ENCODE measurements at regions not wholly inside any gene's neighbourhood (a gene's known extent, or its start where the extent isn't known, plus 50 kb on each side); places are given as distances from the start of the nearest gene placed in this dataset.

DNA sequence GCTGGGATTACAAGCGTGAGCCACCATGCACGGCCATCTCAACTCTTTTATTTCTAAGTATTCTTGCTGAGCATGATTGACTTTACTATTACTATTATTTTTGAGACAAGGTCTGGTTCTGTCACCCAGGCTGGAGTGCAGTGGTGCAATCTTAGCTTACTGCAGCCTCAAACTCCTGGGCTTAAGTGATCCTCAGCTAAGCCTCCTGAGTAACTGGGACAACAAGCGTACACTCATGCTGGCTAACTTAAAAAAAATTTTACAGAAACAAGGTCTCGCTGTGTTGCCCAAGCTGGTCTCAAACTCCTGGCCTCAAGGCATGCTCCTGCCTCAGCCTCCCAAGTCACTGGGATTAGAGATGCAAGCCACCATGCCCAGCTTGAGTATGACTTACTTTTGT lies 443.7 kb downstream of the ARHGEF28 start:
- H3K4me1 ChIP-seq (ENCODE audit: insufficient read depth) = no peaks in the 10 kb centered on the region
- no peaks in the 10 kb centered on the region for H3K27me3 Mint-ChIP-seq (ENCODE audit: insufficient read depth, low read depth, poor library complexity)

More for the DNA sequence above, 443.7 kb downstream of the ARHGEF28 start:
- H3K36me3 ChIP-seq (ENCODE audit: insufficient read depth) = no peaks in the 10 kb centered on the region
- no peak overlapping the region for H3K4me3 ChIP-seq
- Mint-ChIP-seq H3K9me3 (no peaks in the 10 kb centered on the region), H3K4me1 (peaks cover 6% of the 10 kb centered on the region; the same call in 1 of the 3 replicates), H3K27ac (no peak overlapping the region), H3K36me3 (ENCODE audit: low read depth) (no peaks in the 10 kb centered on the region), H3K4me3 (no peak overlapping the region)
- H3K27me3 ChIP-seq (ENCODE audit: insufficient read depth) = no peaks in the 10 kb centered on the region
- no peaks in the 10 kb centered on the region for H4K20me1 ChIP-seq (replicated peaks; ENCODE audit: insufficient read depth)
- H2AFZ ChIP-seq = no peak overlapping the region
- H3F3A ChIP-seq (replicated peaks; ENCODE audit: low read depth) = no peaks in the 10 kb centered on the region
- H3K79me2 ChIP-seq (replicated peaks; ENCODE audit: insufficient read depth) = no peaks in the 10 kb centered on the region
- ATAC-seq (no peak), DNase-seq (ENCODE audit: low spot score) (no peak)
- H3K4me2 ChIP-seq = no peak overlapping the region
- no peaks in the 10 kb centered on the region for H3K9me2 ChIP-seq (ENCODE audit: insufficient read depth)
- no peak for TF ChIP-seq POLR2AphosphoS5 (IDR thresholded peaks at IDR 0.05; ENCODE audit: low read depth)
- TF ChIP-seq STAT1 (IDR thresholded peaks at IDR 0.05; ENCODE audit: unreplicated experiment) = no peak
- no peak for TF ChIP-seq EZH2phosphoT487 (IDR thresholded peaks at IDR 0.05; ENCODE audit: unreplicated experiment)
- TF ChIP-seq NANOG (IDR thresholded peaks at IDR 0.05; ENCODE audit: borderline replicate concordance) = no peak
- TF ChIP-seq JUNB (IDR thresholded peaks at IDR 0.05; ENCODE audit: unreplicated experiment) = no peak
- no peak for TF ChIP-seq REST (IDR thresholded peaks at IDR 0.05; ENCODE audit: unreplicated experiment)
- TF ChIP-seq, protein P1, sequence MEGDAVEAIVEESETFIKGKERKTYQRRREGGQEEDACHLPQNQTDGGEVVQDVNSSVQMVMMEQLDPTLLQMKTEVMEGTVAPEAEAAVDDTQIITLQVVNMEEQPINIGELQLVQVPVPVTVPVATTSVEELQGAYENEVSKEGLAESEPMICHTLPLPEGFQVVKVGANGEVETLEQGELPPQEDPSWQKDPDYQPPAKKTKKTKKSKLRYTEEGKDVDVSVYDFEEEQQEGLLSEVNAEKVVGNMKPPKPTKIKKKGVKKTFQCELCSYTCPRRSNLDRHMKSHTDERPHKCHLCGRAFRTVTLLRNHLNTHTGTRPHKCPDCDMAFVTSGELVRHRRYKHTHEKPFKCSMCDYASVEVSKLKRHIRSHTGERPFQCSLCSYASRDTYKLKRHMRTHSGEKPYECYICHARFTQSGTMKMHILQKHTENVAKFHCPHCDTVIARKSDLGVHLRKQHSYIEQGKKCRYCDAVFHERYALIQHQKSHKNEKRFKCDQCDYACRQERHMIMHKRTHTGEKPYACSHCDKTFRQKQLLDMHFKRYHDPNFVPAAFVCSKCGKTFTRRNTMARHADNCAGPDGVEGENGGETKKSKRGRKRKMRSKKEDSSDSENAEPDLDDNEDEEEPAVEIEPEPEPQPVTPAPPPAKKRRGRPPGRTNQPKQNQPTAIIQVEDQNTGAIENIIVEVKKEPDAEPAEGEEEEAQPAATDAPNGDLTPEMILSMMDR (conservative IDR thresholded peaks at IDR 0.05; ENCODE audit: low read depth in 2 of 2) = no peak
- TF ChIP-seq, protein P2, sequence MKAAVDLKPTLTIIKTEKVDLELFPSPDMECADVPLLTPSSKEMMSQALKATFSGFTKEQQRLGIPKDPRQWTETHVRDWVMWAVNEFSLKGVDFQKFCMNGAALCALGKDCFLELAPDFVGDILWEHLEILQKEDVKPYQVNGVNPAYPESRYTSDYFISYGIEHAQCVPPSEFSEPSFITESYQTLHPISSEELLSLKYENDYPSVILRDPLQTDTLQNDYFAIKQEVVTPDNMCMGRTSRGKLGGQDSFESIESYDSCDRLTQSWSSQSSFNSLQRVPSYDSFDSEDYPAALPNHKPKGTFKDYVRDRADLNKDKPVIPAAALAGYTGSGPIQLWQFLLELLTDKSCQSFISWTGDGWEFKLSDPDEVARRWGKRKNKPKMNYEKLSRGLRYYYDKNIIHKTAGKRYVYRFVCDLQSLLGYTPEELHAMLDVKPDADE (IDR thresholded peaks at IDR 0.05) = no peak
- TF ChIP-seq, protein P3, sequence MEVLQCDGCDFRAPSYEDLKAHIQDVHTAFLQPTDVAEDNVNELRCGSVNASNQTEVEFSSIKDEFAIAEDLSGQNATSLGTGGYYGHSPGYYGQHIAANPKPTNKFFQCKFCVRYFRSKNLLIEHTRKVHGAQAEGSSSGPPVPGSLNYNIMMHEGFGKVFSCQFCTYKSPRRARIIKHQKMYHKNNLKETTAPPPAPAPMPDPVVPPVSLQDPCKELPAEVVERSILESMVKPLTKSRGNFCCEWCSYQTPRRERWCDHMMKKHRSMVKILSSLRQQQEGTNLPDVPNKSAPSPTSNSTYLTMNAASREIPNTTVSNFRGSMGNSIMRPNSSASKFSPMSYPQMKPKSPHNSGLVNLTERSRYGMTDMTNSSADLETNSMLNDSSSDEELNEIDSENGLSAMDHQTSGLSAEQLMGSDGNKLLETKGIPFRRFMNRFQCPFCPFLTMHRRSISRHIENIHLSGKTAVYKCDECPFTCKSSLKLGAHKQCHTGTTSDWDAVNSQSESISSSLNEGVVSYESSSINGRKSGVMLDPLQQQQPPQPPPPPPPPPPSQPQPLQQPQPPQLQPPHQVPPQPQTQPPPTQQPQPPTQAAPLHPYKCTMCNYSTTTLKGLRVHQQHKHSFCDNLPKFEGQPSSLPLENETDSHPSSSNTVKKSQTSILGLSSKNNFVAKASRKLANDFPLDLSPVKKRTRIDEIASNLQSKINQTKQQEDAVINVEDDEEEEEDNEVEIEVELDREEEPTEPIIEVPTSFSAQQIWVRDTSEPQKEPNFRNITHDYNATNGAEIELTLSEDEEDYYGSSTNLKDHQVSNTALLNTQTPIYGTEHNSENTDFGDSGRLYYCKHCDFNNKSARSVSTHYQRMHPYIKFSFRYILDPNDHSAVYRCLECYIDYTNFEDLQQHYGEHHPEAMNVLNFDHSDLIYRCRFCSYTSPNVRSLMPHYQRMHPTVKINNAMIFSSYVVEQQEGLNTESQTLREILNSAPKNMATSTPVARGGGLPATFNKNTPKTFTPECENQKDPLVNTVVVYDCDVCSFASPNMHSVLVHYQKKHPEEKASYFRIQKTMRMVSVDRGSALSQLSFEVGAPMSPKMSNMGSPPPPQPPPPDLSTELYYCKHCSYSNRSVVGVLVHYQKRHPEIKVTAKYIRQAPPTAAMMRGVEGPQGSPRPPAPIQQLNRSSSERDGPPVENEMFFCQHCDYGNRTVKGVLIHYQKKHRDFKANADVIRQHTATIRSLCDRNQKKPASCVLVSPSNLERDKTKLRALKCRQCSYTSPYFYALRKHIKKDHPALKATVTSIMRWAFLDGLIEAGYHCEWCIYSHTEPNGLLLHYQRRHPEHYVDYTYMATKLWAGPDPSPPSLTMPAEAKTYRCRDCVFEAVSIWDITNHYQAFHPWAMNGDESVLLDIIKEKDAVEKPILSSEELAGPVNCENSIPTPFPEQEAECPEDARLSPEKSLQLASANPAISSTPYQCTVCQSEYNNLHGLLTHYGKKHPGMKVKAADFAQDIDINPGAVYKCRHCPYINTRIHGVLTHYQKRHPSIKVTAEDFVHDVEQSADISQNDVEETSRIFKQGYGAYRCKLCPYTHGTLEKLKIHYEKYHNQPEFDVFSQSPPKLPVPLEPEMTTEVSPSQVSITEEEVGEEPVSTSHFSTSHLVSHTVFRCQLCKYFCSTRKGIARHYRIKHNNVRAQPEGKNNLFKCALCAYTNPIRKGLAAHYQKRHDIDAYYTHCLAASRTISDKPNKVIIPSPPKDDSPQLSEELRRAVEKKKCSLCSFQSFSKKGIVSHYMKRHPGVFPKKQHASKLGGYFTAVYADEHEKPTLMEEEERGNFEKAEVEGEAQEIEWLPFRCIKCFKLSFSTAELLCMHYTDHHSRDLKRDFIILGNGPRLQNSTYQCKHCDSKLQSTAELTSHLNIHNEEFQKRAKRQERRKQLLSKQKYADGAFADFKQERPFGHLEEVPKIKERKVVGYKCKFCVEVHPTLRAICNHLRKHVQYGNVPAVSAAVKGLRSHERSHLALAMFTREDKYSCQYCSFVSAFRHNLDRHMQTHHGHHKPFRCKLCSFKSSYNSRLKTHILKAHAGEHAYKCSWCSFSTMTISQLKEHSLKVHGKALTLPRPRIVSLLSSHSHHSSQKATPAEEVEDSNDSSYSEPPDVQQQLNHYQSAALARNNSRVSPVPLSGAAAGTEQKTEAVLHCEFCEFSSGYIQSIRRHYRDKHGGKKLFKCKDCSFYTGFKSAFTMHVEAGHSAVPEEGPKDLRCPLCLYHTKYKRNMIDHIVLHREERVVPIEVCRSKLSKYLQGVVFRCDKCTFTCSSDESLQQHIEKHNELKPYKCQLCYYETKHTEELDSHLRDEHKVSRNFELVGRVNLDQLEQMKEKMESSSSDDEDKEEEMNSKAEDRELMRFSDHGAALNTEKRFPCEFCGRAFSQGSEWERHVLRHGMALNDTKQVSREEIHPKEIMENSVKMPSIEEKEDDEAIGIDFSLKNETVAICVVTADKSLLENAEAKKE (CRISPR knock-in tag; IDR thresholded peaks at IDR 0.05) = no peak
- no peak for TF ChIP-seq EZH2 (IDR thresholded peaks at IDR 0.05; ENCODE audit: low read depth, unreplicated experiment)
- no peak overlapping the region for H3K27ac ChIP-seq (ENCODE audit: low read depth)

Data from GM23338 (cell line).